22Rv1 (cell line): ENCODE measurements at regions not wholly inside any gene's neighbourhood (a gene's known extent, or its start where the extent isn't known, plus 50 kb on each side); places are given as distances from the start of the nearest gene placed in this dataset.

ENCODE experiments used
- CTCF ChIP-seq: fragments of 450-650 bp; IDR thresholded peaks from 2 replicates; pipeline ENCODE4 v1.5.1; 2017; ENCODE audit warnings: mild to moderate bottlenecking
- ZFX ChIP-seq: fragments of 450-650 bp; IDR thresholded peaks from 2 replicates; pipeline ENCODE4 v1.6.1; 2017; ENCODE audit warnings: antibody characterized with exemption, borderline replicate concordance

GRCh38 chr9:109962215-109962614, 182.2 kb downstream of the PALM2AKAP2 start:
- TF ChIP-seq CTCF (no peak), ZFX (no peak)
